HG03196 (cell line): ENCODE measurements at regions not wholly inside any gene's neighbourhood (a gene's known extent, or its start where the extent isn't known, plus 50 kb on each side); places are given as distances from the start of the nearest gene placed in this dataset.
A peak's percentile ranks its signal among the peaks of the same experiment; 100 is the strongest.
"Not testable (repeated sequence)": the region's sequence is repeated elsewhere in the genome, so short reads cannot be mapped to it uniquely, and the experiment has no call there.

Source experiments
- ATAC-seq: cut with Tn5 transposase; IDR thresholded peaks from one replicate; pipeline ENCODE4 v1.9.1; 2021; ENCODE audit not compliant: unreplicated experiment

DNA sequence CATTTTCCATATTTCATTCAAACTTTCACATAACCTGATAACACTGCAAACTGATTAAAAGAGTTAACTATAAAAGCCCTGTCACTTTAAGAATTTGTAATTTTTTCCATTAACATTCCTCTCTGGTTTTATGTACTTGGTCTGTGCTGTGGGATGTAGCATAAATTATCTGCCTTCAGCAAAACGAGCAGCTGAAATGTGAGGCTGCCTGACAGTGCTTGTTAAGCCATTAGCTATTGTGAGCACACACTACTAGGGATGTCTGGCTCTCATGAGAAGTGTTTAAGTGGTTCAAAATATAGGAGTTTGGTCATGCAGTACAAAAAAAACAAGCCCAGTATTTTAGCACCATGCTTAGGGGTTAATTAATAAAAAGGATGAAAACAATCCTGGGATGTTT, 63.0 kb downstream of the HOXA1 start:
- ATAC-seq, result no peak

DNA sequence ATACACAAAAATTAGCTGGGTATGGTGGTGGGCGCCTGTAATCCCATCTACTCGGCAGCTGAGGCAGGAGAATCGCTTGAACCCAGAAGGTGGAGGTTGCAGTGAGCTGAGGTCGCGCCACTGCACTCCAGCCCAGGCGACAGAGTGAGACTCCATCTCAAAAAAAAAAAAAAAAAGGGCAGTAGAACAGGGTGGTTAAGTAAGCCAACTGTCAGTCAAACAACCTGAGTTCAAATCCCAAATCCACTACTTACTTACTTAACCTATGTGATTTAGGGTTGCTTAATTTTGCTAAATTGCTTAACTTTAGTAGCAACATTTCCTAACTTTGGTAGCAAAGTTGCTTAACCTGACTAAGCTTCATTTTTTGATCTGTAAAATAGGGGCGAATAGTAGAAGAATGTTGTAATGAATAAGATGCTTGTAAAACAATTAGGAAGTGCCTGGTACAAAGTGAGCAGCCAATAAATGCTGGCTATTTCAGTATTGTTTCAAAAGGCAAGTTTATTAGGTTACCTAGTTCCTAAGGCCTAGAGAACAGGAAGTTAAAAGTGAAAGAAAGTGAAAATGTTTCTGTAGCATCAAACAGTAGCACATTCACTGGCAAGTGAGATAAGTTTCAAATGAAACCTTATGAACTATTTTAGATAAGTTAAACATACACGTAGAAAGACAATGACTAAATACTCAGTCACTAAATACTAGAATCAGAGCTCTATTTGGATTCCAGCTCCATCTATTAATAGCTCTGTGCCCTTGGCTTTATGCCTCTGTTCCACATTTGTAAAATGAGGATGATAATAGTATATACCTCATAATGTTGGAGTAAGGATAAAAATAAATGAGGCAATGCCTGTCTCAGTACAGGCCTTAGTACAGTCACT, 64.3 kb downstream of the HOXA1 start:
- peak; percentile 78 for ATAC-seq

DNA sequence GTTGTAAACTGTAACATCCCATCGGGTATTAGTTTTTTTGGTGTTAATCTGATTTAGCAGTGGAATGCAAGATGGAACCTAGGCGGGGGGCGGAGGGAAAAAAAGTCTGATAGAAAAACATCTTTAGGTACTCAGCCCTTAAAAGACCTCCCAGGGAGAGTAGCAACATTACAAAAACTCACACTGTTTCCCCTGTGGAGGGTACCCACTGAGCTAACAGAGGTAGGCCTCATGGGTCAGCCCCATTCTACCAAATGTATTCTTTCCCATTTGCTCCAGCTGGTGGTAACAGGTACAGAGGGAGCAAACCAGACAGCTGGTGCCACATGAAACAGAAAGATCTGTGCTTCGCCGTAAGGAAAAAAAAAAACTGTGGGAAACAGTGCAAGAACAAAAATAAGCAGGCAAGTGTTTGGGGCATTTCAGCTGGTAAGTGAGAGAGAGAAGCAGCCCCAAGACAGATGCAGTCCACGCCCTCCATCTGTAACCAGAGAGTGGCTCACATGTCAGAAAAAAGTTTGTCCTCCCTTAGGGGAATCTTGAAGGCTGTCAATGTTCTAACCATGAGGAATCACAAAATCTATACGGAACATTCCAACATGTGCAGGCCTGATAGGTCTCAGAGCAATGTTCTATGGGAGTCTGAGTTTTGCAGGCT, 65.3 kb downstream of the HOXA1 start:
- no peak for ATAC-seq

DNA sequence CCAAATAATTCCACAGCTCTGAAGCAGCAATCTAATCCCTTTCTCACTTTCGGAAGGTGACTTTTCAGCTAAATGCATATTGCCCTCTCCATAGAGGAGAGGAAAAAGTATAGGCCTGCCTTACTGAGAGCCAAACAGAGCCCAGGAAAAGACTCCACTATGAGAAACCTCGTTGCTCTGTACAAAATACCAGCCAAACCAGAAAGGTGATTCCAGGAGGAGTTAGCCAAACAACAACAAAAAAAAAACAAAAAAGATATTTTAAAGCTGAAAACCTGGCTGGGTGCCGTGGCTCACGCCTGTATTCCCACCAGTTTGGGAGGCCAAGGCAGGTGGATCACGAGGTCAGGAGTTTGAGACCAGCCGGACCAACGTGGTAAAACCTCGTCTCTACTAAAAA, 70.5 kb downstream of the HOXA1 start:
- no peak for ATAC-seq

DNA sequence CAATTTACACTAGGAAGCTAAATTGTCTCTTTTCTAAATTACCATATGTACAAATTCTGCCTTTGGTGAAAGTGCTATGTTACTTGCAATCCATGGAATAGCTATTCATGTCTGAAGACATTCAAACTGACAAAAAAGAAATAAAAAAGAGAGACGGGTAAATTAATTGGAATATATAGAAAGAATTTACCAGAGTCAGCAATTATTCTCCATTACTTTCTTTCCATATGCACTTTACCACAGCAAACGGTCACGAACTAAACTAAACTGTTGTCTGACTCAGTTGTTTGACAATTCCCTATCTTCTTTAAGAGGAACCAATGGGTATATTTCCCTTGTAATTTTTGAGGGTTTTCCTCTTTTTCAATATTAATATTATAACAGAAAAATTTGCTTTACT, 85.7 kb downstream of the HOXA1 start:
- ATAC-seq, result no peak

DNA sequence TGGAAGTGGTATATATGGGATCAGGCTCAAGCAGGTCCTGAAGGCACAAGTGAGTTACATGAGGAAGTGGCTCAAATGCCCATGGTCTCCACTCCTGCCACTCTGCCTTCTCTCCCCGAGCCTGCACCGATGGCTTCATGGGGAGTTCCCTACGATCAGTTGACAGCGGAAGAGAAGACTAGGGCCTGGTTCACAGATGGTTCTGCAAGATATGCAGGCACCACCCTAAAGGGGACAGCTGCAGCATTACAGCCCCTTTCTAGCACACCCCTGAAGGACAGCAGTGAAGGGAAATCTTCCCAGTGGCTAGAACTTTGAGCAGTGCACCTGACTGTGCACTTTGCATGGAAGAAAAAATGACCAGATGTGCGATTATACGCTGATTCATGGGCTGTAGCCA, 95.3 kb downstream of the HOXA1 start:
- ATAC-seq, result no peak

DNA sequence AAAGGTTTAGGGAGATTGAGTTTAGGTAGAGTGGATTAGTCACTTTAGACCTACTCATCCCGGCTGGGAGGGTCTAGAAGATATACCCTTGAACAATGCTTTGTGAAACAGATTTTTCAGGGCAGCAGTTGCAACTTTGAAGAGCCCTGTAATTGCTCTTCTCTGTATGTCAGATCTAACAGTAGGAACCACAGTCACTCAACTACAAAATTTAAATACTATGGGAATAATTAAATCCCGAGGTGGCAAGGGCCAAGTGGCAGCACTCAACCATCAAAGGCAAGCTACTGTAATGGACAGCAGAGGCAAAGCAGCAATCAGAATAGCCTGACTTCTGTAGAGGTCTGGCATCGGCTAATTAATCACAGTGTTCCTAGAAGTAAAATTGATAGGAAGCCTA, 97.5 kb downstream of the HOXA1 start:
- ATAC-seq, result not testable (repeated sequence)

DNA sequence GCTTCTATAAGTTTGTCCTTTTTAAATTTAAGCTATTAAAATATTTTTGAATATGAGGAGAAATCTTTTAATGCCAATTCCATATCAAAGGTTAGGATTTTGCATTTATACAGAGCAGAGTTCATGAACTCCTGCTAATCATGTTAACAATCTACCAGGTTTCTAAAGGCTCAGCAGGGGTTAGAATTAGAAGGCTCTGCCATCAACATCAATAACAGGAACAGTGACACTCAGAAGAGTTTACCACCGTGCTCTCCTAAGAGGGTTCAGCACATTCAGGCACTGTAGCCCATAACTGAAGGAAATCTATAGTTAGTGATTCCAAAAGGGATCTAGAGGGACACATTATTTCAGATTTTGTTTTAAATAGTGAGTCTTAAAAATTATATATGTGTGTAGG, 100.1 kb downstream of the HOXA1 start:
- no peak for ATAC-seq

DNA sequence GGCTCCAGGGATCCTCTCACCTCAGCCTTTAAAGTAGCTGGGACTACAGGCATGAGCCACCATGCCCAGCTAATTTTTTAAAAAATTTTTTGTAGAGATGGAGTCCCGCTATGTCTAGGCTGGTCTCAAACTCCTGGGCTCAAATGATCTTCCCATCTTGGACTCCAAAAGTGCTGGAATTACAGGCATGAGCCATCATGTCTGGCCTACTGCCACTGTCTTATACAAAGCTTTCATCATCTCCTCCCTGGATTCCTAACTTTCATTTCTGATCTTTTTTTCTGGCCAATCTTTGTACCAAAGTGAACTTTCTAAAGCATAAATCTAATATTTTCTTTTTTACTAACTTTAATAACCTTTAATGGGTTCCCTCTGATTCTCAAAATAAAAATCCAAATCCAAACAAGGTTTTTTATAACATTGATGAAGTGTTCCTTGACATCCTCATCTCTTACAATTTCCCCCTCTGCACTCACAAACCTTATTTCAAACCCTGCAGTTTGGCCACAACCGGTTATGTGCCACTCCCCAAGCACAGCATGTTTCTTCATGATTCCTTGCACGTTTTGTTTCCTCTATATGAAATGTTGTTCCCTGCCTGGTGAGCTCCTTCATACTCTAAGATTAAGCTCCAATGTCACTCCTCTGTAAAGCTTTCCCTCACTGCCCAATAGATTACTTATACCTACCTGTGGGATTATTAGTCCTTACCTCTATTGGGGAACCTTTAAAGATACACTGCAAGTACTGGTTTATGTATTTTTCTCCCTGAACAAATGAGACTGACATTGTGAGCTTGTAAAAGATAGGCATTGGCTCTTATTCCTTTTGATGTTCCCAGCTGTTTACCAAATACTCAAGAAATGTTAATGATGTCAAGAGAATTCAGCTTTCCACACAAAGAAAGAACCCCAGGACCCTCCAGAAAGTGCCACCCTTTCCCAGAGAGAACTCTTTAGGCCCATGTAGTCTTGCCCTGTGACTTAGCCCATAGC, 101.7 kb downstream of the HOXA1 start:
- ATAC-seq, result no peak

DNA sequence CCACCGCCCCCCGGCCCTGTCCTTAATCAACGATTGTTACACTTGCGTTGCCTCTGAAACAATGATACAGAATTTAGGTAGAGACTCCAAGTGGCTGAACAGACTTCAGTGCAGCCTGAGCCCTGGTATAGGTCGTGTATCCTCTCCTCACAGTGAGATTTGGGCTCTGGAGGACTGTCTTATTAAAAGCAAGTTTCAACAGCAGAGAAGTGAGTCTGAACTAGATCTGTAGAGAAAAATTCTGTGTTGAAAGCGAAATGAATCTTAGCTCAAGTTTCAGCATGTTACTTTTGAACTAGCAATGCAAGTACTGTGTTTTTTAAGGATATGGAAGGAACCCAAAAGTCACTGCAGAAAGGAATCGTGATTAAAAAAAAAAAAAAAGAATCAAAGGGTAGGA, 103.1 kb downstream of the HOXA1 start:
- ATAC-seq, result no peak

DNA sequence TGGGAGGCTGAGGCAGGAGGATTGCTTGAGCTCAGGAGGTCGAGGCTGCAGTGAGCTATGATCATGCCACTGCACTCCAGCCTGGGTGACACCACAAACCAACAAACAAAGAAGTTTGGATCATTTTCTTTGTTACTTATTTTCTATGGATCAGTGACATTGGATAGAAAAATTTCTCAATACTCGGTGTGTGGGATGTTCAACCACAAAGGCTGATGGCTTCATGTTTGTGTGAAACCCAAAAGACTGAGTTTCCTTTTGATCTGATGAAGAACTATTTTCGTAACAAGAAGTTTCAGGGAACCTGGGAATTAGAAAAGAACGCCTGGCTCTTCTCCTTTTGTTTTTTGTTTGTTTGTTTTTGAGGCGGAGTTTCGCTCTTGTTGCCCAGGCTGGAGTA, 104.0 kb downstream of the HOXA1 start:
- ATAC-seq, result no peak

DNA sequence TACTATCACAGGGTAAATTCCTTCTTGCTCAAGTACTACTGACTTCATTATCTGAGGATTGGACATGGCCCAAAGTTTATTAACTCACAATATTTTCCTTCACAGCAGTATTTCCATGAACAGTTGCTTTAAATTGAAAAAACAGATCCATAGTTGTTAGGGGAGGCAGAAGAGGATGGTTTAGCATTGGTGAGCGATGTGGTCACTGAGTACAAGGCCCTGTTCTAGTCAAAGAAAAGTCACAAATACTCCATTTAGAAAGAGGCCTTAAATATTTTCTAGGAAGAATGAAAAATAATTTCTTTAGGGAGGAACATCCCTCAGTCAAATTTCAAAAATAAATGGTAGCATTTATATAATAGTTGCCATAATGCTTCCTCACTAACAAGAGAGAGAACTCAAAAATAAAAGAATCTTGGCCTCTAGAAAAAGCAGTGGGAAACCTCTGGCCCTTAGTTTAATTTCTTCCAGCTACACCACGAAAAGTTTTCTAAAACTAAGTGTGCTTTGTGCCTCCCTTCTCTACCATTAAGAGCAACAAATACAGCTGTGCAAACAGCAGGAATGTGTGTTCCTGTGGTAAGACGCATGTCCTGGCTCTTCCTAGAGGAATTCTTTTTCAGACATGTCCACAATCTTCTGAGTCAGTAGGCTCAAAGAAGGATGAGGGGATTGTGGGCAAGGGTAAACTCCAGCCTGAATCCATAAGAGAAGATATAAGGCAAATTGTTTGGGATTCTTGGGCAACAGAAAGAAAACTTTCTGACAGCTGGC, 105.7 kb downstream of the HOXA1 start:
- no peak for ATAC-seq

DNA sequence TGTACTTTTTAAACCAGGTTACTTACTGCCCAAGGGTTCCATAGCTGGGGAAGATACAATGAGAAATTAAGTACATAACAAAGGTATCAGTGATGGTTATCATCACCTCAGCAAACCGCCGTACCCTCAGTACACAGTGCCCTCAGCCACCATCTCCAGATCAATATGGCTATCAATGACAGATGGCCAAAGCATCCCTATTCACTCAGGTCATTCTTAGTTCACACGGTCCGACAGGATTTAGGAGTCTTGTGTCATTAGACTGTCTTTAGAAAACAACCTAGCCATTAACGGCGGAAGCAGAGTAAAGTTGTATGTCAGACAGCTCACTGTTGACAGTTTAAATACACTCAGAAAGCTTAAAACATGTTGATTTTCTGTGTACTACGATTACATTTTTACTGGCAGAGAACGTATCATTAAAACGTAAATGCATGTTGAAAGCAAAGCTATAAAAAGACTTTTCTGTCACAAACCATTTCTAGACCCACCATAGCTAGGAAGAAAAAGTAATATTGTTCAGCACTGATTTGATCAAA, 106.9 kb downstream of the HOXA1 start:
- ATAC-seq, result no peak

DNA sequence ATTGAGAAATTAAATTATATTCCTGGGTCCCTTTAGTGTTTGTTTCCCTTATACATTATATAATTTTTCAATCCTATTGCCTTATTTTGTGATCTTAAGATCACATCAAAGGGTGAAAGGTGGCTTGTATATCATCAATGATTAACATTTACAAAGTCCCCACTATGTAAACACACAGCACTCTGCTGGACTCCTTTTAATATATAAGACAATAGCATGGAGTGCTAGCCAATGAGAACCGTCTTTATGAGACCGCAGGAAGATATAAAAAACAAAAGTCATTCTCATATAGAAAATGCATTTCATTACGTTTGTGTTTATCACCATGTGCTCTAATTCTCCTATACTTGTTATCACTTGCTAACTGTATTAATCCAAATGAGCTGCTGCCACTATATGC, 108.5 kb downstream of the HOXA1 start:
- ATAC-seq, result no peak

DNA sequence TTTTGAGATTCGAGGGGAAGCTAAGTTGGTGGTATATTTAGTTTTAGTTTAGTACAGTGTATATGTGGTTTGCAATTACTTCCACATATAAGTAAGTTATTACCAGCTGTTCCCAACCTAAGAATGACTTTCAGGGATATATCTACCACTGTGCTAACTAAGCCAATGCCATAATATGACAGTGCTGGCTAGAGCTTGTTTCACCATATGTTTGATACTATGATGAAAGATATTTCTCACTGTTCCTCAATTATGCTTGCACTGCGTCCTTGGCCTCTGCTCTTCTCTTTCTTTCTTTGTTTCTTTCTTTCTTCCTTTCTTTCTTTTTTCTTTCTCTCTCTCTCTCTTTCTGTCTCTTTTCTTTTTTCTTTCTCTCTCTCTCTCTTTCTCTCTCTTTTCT, 113.8 kb upstream of the SKAP2 start:
- no peak for ATAC-seq

DNA sequence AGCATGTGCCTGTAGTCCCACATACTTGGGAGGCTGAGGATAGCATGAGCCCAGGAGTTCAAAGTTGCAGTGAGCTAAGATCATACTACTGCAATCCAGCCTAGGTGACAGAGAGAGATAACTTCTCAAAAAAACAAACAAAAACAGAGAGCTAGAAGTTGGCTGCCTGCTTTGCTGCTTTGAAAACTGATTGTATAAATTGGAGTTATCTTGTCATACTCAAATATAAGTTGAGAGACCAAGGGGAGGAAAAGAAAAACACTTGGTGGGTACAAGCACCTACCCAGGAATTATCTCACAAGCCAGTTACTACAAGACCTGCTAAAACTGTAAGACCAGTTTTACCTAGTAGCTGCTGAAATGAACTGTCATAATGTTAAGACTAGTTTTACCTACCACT, 112.5 kb upstream of the SKAP2 start:
- no peak for ATAC-seq

DNA sequence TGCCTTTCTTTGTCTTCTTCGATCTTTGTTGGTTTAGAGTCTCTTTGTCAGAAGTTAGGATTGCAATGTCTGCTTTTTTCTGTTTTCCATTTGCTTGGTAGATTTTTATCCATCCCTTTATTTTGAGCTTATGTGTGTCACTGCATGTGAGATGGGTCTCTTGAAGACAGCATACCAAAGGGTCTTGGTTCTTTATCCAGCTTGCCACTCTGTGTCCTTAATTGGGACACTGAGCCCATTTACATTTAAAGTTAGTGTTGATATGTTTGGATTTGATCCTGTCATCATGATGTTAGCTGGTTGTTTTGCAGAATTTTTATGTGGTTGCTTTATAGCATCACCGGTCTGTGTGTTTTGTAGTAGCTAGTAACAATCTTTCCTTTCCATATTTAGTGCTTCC, 107.5 kb upstream of the SKAP2 start:
- ATAC-seq, result not testable (repeated sequence)

DNA sequence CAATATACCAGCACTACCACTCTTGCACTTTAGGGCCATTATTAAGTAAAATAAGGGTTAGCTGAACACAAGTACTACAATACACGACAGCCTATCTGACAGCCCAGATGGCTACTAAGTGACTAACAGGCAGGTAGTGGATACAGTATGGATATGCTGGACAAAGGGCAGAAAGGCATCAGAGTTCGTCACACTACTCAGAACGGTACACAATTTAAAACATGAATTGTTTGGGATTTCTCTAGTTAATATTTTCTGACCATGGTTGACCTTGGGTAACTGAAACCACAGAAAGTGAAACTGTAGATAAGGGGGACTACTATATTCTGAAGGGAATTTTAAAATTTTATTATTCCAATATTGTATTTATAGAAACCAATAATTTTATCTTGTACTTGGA, 101.3 kb upstream of the SKAP2 start:
- ATAC-seq, result no peak

DNA sequence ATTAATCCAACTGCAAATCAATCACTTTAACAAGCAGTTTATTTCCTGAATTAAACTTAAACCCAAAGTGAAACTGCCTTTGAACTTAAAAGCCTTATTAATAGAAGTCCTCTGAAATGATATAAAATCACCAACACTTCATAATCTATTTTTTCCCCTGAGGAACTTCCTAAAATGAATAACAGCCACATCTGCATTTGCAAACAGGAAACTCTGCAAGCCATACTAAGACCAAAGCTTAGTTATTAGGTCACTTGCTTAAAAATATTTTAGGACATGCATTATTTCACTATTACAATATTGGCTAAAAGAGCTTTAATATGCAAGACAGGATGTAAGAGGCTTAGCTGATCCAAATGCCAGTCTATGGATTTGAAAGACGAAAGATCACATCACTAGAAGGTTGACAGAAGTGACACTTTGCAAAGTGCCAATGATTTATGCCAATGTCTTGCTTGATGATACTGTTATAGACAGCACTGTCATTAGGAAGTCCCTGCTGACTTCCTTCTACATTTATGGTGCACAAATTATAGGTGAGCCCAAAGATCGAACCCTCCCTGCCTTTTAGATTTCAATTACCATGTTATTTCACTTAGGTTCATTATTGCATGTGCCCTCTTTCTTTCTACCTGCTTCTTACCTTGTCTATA, 99.9 kb upstream of the SKAP2 start:
- no peak for ATAC-seq

DNA sequence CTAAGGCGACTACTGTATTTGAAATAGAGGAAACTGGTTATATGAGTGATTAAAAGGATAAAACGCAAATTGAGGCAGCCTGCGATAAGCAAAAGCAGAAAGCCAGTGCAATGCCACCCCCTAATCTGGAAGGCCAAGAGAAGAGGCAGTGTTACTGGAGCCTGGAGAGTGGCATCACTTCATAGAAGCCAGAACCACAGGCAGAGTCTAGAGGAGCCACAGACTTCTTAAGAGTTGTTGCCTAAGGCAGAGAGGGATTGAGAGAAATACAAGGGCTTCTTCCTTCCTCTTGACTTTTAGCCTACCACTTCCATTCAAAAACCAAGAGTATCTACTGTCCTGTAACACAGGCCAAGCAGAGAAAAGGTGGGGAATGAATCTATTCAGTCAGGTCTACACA, 94.9 kb upstream of the SKAP2 start:
- no peak for ATAC-seq
